H1 (cell line): ENCODE measurements at regions not wholly inside any gene's neighbourhood (a gene's known extent, or its start where the extent isn't known, plus 50 kb on each side); places are given as distances from the start of the nearest gene placed in this dataset.

ENCODE experiments used
- BCL11A ChIP-seq, 2 experiments: IDR thresholded peaks; one replicate each; pipeline ENCODE4 v1.6.1; 2011; ENCODE audit warnings: low read depth in 2 of 2, low read length in 2 of 2, mild to moderate bottlenecking in 2 of 2

DNA sequence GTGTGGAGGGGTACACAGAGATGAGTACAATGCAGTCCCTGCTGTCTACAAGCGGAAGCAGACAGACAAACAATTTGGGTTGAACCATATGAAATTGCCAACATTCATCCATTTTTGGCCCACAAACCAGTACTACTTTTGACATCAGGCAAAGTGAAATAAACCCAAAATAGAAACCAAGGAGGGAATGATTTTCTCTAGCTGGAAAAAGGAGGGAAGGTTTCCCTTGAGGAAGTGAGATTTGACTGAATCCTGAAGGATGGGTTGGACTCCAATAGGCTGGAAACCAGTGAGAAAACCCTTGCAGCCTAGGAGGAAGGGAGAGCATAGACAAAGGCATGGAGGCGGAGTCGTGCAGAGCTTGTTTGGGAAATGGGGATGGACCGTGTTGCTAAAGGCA is 63.5 kb upstream of the PJA1 start (continued):
- TF ChIP-seq BCL11A (IDR thresholded peaks at IDR 0.05; ENCODE audit: low read depth in 2 of 2, low read length in 2 of 2) = no peak
